GM23248 (cell line): ENCODE measurements at regions not wholly inside any gene's neighbourhood (a gene's known extent, or its start where the extent isn't known, plus 50 kb on each side); places are given as distances from the start of the nearest gene placed in this dataset.

ENCODE experiments used
- EZH2 ChIP-seq: fragments of 200-600 bp; sonication (generic); IDR thresholded peaks from 2 replicates; pipeline ENCODE4 v1.6.1; 2018; ENCODE audit warnings: antibody characterized with exemption, mild to moderate bottlenecking; ENCODE audit not compliant: insufficient read depth, poor library complexity, severe bottlenecking
- EZH2phosphoT487 ChIP-seq: fragments of 200-600 bp; sonication (generic); IDR thresholded peaks from 2 replicates; pipeline ENCODE4 v1.6.1; 2018; ENCODE audit warnings: antibody characterized with exemption, moderate library complexity, mild to moderate bottlenecking, low read depth; ENCODE audit not compliant: insufficient read depth

GRCh38 chr14:100472491-100472890 lies 114.7 kb downstream of the BEGAIN start:
- TF ChIP-seq EZH2phosphoT487 (no peak), EZH2 (no peak)
